ENCODE measurements at regions not wholly inside any gene's neighbourhood (a gene's known extent, or its start where the extent isn't known, plus 50 kb on each side); places are given as distances from the start of the nearest gene placed in this dataset.
"Not testable (repeated sequence)": the region's sequence is repeated elsewhere in the genome, so short reads cannot be mapped to it uniquely, and the experiment has no call there.

GRCh38 chr3:64806668-64807605, 119.1 kb upstream of the ADAMTS9 start:
- DNase-seq (ENCODE audit: low spot score): no peak

GRCh38 chr3:64805978-64806377, 118.2 kb upstream of the ADAMTS9 start:
- no peak for DNase-seq (ENCODE audit: low spot score)

- no peak for DNase-seq (ENCODE audit: low spot score)
Measured at GRCh38 chr3:64805248-64805647, 117.4 kb upstream of the ADAMTS9 start.

- DNase-seq (ENCODE audit: low spot score): no peak
Measured at GRCh38 chr3:64803469-64803868, 115.7 kb upstream of the ADAMTS9 start.

GRCh38 chr3:64802460-64802859, 114.7 kb upstream of the ADAMTS9 start:
- no peak for DNase-seq (ENCODE audit: low spot score)

GRCh38 chr3:64801856-64802255, 114.1 kb upstream of the ADAMTS9 start:
- no peak for DNase-seq (ENCODE audit: low spot score)

GRCh38 chr3:64799606-64800005, 111.8 kb upstream of the ADAMTS9 start:
- no peak for DNase-seq (ENCODE audit: low spot score)

- no peak for DNase-seq (ENCODE audit: low spot score)
Measured at GRCh38 chr3:64798316-64798715, 110.5 kb upstream of the ADAMTS9 start.

- no peak for DNase-seq (ENCODE audit: low spot score)
Measured at GRCh38 chr3:64796607-64797399, 109.0 kb upstream of the ADAMTS9 start.

GRCh38 chr3:64792445-64792844, 104.6 kb upstream of the ADAMTS9 start:
- DNase-seq (ENCODE audit: low spot score): no peak

GRCh38 chr3:64789111-64789510, 101.3 kb upstream of the ADAMTS9 start:
- DNase-seq (ENCODE audit: low spot score): no peak

GRCh38 chr3:64783200-64783599, 95.4 kb upstream of the ADAMTS9 start:
- no peak for DNase-seq (ENCODE audit: low spot score)

GRCh38 chr3:64780923-64781322, 93.1 kb upstream of the ADAMTS9 start:
- not testable (repeated sequence) for DNase-seq (ENCODE audit: low spot score)

- DNase-seq (ENCODE audit: low spot score): no peak
Measured at GRCh38 chr3:64773137-64773536, 85.3 kb upstream of the ADAMTS9 start.

GRCh38 chr3:64766440-64766839, 78.6 kb upstream of the ADAMTS9 start:
- no peak for DNase-seq (ENCODE audit: low spot score)

- no peak for DNase-seq (ENCODE audit: low spot score)
Measured at GRCh38 chr3:64765947-64766346, 78.1 kb upstream of the ADAMTS9 start.

GRCh38 chr3:64764386-64764929, 76.7 kb upstream of the ADAMTS9 start:
- no peak for DNase-seq (ENCODE audit: low spot score)

- DNase-seq (ENCODE audit: low spot score): no peak
Measured at GRCh38 chr3:64763980-64764379, 76.2 kb upstream of the ADAMTS9 start.

GRCh38 chr3:64761729-64762128, 73.9 kb upstream of the ADAMTS9 start:
- DNase-seq (ENCODE audit: low spot score): no peak

- DNase-seq (ENCODE audit: low spot score): no peak
Measured at GRCh38 chr3:64760258-64760657, 72.5 kb upstream of the ADAMTS9 start.

- DNase-seq (ENCODE audit: low spot score): no peak
Measured at GRCh38 chr3:64759811-64760210, 72.0 kb upstream of the ADAMTS9 start.

GRCh38 chr3:64756398-64756986, 68.7 kb upstream of the ADAMTS9 start:
- no peak for DNase-seq (ENCODE audit: low spot score)

Data from mucosa of gallbladder (tissue), 1 donor.